Renal cortex interstitium (tissue), 11 donors: ENCODE measurements at regions not wholly inside any gene's neighbourhood (a gene's known extent, or its start where the extent isn't known, plus 50 kb on each side); places are given as distances from the start of the nearest gene placed in this dataset.

Experiments used
- DNase-seq, 11 donors: peaks; one replicate each; pipeline ENCODE4 v3.0.0-alpha.2; 2013; ENCODE audit warnings: low read depth in 9 of 11, low spot score in 4 of 11; ENCODE audit errors: extremely low read depth in 1 of 11

DNA sequence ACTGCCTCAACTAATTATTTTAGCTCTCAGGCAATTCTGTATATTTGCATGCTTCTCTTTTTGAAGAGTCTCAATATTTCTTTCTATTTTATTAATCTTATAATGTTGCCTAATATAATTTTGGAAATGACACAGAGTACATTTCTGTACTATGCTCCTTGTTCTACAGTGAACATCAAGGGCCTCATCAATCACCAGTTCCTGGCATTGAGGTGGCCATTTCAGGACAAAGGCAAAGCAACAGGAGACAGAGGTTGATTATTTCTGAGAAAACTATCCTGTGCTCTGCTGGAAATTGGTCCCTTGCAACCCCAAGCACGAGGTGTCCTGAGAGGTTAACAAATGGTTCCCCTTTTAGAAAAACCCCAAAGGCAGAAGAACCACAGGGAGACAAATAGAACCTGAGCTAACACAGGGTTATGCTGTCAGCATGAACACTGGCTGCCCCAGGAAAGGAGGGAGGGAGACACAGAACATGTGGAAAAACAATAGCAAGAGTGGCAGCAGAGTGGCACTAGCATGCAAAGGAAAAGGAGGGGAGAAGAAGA lies 63.9 kb upstream of the VAV3 start:
- no peak for DNase-seq

- no peak for DNase-seq
Measured at GRCh38 chr1:108027389-108027788, 62.4 kb upstream of the VAV3 start.

DNA sequence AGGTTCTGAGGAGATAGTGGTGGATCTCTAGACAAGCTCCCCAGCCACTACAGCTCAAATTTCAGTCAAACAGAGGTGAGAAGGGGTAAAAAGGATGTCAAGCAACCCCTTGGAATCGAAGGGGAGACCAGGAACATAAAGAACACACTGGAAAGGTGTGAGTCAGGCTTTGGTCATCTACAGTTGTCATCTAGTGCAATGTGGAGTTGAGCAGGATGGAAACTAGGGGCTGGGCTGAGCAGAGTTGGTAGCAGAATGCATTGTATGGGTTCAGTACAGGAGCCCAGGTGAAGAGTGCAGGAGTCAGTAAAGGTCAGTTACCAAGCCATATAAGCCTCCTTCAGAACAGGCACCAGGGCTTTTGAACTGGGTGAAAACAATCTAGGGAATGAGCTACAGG lies 52.7 kb upstream of the VAV3 start:
- DNase-seq: no peak

DNA sequence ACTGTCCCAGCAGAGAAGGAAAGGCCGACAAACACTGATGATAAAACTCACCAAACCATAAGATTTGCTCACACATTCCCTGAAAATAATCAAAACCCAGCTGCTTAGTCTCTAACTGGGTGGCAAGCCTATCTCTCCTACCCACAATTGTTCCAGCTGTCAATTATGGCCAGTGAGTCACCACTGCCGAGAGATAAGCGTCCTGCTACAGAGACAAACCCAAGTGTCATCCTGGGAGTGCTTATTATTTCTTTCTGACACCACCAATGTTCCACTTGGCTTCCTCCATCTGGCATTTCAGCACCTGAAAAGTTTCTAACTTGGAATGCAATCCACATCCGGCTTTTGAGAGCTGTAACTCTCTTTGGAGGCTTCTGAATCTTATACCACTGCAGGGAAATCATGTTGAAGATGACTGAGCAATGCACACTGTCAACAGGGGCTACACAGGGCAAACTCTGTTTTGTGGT lies 51.5 kb upstream of the VAV3 start:
- no peak for DNase-seq
